CD4-positive, alpha-beta T cell treated with Interleukin-10 for 1 hour (primary cell): ENCODE measurements at regions not wholly inside any gene's neighbourhood (a gene's known extent, or its start where the extent isn't known, plus 50 kb on each side); places are given as distances from the start of the nearest gene placed in this dataset.

Source experiments
- DNase-seq: peaks from one replicate; pipeline ENCODE4 v3.0.0-alpha.2; 2020

DNA sequence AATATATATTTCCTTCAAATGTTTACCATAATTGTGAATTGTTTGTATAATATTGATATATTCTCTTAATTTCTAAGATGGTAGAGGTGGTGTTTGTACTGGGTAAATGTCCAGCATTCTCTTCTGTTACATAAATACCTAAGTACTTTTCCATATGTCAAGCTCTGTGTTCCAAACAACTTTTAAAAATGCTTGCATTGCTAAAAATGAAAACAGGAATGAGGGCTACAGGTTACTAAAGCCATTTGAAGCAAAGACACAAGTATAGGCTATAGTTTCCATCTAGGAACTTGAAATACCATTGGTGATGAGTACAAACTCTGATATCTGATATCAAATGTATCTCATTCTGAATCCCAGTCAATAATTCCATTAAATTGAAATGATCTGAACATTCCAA is 233.6 kb upstream of the SORCS1 start:
- no peak for DNase-seq

DNA sequence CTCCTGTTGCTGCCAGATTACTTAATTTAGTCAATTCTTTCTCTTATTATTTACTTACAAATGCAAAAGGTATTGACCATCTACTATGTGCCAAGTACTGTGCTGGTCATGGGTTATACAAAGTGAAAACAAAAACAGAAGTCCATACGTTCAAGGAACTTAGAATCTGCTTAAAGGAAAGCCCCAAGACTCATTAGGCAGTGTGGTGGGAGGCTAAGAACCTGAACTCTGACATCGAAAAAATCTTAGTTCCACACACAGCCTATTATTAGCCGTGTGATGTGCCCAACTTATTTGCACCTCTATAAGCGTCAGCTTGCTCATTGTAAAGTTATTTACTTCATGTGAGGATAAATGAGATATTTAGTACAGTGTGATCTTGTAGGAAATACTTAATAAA is 227.4 kb upstream of the SORCS1 start:
- no peak for DNase-seq

DNA sequence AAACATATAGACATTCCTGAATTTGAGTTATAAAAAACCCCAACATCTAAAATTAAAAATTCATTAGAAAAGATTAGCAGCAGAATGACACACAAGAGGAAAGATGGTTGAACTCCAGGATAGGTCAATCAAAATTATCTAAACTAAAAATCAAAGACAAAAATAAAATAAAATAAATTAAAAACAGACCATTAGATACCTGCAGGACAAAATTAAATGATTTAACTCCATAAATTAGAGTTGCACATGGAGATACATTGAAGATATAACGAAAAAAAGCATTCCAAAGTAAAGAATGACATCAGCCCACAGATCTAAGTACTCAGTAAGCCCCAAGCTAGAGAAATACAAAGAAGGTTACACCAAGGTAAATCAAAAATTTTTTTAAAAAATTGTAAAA is 226.1 kb upstream of the SORCS1 start:
- no peak for DNase-seq

DNA sequence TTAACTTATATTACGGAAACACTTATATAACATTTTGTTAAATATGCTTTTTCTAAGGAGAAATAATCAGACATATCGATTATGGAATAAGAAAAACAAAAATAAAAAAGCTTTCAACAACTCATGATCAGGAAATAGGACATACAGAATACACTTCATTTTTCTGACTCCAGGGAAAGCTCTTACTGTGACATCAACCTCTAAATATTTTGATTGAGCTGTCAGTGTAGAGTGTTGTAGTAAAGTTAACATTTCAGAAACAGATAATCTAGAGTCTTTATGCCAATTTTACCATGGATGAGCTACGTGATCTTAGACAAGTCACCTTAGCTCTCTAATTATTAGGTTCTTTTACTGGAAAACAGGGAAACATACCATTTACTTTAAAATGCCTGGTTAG is 218.9 kb upstream of the SORCS1 start:
- DNase-seq: no peak

DNA sequence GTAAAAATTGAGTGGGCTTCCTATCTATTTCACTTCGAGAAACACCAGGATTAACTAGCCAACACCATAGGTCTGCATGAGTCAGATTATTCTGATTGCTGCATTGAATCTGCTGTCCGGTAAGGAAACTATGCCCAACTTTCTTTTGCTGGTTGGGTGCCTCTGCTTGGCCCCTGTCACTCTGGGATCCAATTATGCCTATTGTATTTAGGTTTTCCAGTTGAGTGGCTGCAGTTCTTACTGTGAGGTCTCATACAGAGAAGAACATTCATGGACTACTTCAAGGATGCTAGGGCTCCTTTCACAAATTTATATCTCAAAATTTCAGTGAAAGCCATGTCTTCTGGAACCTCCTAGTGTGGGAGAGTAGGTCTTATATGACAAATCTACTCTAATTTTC is 215.1 kb upstream of the SORCS1 start:
- DNase-seq: no peak

DNA sequence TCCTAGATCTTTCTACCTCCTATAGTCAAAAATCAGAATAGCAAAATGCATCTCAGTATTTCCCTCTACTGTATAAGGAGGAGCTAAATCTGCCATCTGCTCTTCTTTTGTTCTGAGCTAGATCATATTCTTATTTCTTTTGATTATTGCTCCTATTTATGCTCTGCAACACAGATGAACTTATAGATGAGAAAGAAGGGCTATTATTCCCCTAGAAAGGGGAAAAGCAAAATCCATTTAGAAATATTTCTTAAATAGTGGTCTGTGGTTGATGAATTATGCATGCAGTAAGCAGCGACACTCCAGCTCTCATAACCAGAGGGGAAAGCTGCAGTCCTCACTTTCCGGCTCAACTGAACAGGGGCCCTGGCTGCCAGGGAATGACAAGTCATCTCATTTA is 207.3 kb upstream of the SORCS1 start:
- no peak for DNase-seq

DNA sequence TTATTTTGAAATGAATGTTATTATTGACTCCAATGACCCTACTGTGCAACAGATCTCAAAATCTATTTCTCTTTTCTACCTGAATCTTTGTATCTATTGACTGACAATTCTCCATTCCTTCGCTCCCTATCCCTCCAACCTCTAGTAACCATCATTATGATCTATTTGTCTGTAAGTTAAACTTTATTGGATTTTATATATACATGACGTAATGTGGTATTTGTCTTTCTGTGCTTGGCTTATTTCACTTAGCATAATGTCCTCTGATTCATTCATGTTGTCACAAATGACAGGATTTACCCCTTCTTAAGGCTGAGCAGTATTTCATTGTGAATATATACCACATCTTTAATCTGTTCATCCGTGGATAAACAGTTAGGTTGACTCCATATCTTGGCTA is 200.4 kb upstream of the SORCS1 start:
- DNase-seq: no peak

DNA sequence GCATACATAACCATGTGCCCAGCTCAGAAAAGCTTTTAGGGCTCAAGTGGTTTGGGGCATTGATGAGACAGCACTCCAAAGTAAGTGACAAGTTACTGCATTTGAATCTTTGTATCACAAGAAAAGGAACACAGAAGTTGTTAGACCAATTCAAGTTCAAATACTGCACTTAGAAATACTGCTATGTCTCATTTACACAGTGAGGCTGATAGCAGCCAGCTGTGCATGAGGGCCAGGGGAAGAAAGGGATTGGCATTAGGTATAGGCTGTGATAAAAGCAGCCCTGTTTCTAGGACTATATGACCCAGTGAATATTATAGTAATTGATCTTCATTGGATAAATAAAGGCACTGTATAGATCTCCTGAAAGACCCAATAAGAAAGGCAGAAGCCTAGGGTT is 197.8 kb upstream of the SORCS1 start:
- no peak for DNase-seq

DNA sequence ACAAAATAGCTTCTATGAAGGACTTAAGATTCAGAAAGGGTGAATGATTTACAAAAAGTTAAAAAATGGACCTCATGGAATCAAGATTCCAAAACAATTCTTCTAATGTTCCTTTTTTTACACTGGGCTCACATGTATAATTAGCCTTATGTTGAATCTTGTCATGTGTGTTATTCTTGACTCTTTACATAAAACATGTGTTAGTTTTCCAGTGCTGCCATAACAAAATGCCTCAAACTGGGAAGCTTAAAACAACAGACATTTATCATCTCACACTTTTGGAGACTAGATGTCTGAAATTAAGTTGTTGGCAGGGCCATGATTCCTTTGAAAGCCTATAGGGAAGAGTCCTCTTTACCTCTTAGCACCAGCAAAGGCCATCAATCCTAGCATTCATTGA is 192.5 kb upstream of the SORCS1 start:
- no peak for DNase-seq

DNA sequence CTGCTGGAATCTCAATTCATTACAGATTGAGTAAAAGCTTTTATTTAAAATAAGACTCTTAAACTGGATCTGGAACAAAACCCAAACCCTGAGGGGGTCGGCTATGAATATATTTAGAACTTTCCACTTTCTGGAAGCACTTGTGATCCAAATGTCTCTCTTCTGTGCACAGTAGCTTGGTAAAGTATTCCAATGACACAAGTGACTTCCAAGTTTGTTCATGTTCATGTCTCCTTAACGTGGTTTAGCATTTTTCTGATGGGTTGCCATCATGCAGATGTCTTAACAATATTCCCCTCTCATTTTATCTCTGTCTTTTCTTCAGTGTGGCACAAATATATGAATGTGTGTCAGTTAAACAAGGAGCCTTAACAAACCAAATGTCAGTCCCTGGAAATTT is 191.9 kb upstream of the SORCS1 start:
- DNase-seq: no peak

DNA sequence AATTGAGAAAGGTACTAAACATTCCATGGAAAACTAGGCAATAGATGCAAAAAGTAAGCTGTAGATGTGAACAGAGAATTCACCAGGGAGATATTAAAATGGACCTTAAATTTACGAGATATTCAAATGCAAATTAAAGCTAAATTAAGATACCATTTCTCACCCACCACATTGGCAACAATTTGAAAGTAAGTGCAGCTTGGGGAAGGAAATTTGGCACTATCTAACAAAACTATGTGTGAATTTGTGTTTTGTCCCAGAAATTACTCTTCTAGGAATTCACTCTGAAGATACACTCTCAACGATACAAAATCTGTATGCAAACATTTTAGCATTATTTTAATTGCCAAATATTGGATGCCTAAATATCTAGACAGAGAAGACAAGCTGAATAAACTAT is 178.2 kb upstream of the SORCS1 start:
- no peak for DNase-seq

DNA sequence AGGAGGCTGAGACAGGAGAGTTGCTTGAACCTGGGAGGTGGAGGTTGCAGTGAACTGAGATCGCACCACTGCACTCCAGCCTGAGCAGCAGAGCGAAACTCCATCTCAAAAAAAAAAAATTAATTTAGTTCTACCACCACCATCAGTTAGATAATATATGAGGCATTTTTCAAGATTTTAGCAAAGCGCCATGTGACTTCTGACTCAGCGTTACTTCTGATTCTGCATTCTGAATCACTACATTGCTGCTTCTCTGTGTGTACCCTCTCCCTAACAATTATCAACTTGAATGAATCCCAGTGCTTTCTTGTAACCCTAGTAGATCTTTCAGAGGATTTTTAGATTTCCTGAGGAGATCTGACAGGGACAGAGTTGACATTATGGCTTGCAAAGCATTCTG is 176.8 kb upstream of the SORCS1 start:
- no peak for DNase-seq

DNA sequence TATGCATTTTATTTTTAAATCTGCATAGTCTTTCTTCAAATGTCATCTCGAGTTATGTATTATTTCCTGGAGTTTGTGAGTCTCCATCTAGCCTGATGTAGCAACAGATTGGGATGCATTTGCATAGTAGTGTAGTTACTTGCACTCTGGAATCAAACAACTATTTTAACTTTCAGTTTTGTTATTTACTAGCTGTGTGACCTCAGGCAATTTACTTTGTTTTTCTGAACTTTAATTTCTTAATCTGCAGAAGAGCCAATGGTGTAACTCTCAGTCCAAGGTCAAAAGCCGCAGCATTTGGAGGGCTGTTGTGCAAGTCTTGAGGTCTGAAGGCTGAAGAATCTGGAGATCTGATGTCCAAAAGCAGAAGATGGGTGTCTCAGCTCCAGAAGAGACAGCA is 175.8 kb upstream of the SORCS1 start:
- no peak for DNase-seq

DNA sequence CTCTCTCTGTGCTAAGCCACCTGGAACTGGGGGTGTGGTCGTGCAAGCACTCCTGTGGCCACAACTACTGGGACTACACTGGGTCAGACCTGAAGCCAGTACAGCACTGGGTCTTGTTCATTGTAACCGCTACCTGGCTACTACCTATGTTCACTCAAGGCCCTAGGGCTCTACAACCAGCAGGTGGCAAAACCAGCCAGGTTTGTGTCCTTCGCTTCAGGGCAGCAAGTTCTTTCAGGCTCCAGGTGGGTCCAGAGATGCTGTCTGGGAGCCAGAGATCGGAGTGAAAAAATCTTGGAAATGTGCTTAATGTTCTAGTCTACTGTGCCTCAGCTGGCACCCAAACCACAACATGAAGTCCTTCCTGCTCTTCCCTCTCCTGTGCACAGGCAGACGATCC is 171.6 kb upstream of the SORCS1 start:
- no peak for DNase-seq

DNA sequence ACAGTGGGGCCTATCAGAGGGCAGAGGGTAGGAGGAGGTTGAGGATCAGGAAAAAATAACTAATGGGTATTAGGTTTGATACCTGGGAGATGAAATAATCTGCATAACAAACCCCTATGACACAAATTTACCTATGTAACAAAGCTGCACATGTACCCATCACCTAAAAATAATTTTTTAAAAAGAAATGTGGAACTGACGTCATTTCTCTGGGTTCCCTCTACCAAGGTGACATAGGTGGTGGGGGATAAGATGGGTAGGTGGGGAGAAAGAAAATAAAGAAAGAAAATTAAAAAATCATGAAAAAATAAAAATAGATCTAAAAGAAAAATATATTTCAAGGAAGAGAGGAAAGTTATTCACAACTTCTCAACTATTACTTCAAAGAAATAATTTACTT is 153.1 kb upstream of the SORCS1 start:
- no peak for DNase-seq

DNA sequence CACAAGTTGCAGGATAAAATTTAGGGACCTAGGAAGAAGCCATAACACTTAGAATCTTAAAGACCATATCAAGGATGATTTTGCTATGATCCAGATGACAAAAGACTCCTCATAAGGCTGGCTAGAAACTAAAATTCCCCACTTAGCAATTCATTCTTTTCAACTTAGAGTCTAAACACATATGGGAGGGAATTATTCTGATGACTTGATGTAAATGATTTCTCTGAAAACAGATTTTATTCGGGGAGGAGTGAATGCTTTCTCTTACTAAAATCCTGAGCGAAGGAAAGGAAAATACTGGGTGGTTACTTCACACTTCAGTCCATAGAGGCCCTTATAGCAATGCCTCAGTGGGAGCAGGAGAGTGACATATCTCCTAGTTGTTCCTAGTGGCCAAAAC is 138.7 kb upstream of the SORCS1 start:
- no peak for DNase-seq

DNA sequence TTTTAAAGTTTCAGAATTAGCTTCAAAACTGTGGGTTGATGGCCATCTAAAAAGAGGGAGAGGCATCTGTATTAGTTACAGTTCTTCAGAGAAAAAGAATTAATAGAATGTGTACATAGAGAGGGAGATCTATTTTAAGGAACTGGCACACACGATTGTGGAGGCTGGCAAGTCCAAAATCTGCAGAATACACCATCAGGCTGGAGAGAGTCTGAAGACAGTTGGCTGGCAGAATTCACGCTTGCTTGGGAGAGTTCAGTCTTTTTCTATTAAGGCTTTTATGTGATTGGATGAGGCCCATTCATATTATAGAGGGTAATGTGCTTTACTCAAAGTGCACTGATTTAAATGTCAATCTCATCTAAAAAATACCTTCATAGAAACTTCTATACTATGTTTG is 135.1 kb upstream of the SORCS1 start:
- DNase-seq: no peak

DNA sequence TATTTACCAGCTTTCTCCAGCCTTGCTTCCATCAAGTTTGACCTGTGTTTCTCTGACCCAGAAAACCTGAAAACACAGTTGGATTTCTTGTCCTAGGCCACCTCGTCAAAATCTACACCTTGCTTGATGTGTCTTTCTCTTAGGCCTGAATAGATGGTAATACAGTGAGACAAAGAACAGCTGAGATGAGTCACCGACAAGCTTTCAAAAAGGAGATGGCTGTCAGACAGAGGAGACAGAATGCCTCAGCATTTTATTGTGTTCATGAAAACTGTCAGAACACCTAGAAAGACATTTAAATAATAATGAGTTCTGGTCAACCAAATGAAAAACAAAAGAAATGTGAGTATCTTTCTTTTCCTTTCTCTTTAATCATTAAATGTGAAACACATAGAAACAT is 119.7 kb upstream of the SORCS1 start:
- DNase-seq: no peak

DNA sequence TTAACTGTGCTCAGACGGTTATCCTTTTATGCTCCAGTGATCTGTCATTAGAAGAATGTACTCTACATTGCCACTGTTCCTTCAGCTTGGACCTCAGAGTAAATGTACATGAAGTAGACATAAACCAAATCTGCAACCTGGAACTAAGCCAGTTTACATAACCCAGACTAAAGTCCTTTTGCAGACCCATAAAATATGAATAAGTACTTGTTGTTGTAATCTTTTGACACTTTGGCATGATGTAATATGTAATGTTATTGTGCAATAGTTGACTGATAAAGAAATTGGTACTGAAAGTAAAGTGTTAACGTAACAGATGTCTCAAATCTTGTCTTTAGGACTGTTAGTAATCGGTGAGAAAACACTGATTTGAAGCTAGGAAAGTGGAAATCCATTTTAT is 115.8 kb upstream of the SORCS1 start:
- no peak for DNase-seq

DNA sequence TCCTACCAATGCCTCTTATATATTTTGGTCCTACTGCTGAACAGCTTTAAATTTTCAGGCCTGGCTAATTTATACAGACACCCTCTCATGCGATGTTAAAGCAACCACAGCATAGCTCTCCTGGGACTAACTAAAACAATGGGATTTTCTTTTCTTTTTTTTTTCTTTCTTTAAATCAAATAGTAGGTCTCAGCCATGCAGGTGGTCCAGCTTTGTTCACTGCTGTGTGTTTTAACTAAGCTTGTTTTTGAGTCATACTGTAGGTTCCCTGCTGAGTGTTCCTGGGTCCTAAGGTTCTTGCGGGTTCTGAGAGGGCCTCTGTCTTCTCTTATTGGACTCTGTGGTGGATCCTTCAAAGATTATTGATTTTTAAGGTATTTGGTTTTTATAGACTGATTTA is 113.1 kb upstream of the SORCS1 start:
- no peak for DNase-seq

DNA sequence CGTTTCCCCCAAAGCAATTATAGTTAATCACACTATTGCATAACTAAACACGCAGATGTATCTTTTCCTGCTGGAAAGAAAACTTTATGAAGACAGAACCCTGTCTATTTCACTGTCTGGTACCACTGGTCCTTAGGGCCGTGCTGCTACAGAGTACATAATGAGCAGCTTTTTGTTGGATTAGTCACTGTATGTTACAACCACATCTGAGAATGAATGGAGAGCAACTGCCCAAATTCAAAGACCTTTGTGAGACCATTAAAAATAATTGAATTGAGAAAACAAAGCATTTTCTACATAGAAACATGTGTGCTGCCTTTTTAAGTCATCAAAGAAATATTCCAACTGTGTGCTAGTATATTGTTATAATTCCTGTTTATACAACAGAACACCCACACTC is 111.3 kb upstream of the SORCS1 start:
- no peak for DNase-seq

DNA sequence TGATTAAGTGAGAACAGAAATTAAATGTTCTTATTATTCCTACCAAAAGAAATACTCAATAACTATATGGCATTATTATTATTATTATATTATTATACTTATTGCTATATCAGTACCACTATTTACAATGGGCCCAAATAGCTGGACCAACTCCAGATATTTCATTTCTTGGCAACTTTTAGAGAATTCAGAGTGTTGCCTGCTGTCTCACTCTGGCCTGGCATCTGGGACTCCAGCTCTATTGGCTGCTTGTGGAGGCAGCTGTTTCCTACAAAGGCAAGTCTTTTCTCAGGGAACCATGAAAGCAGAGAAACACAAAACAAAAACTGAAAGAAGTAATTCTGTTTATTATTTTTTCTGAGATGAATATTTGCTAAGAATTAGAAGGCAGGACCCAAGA is 105.1 kb upstream of the SORCS1 start:
- DNase-seq: no peak

DNA sequence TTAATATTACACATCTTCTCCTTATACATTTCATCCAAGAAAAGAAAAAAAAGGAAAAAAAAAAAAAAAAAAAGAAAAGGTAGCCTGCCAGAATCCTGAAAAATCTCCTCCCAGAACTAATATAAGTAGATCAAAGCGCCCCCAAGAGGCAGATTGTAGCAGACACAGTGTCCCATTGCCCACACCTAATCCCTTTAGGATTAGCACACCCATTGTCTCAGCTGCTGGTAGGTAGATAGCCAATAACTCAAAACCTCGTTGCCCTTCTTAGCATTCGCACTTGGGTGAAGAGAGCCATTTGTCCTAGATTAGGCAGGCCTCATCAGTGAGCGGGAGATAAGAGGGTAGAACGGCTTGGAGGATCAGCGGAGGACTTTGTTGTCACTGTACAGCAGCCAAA is 100.2 kb upstream of the SORCS1 start:
- no peak for DNase-seq

DNA sequence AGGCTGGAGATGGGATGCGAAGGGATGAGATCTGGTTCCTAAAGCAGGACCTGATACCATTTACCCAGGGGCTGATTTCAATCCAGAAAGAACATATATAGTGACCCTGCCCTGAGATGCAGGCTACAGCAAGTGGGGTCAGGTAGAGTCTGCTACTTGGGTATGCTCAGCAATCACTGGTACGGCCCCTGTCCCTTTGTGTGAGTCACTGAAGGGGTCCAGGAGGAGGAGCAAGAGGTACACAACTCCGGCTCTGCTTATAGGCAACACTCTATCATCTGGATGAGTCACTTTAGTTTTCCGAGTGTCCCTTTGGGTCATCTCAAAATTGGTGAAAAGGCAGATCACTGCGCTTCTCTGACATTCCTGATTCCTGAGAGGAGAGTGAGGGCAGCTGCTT is 79.6 kb upstream of the SORCS1 start:
- DNase-seq: no peak

DNA sequence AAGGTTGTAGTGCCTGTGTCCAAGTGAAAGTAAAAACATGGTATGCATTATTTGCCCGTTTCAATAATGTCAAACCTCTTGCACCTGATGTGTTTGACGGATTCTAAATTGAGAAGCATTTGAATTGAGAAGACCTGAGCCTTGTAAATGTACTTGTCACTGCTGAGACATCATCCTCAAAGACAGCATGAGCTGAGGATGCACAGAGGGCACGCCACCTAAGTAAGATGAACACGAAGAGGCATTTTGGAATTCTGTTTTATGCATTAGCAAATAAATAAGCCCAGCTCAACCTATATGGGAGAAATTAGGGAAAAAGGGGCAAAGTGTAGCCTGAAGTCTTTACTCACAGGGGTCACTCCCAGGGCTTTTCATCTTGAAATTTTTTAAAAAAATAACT is 73.8 kb upstream of the SORCS1 start:
- no peak for DNase-seq

DNA sequence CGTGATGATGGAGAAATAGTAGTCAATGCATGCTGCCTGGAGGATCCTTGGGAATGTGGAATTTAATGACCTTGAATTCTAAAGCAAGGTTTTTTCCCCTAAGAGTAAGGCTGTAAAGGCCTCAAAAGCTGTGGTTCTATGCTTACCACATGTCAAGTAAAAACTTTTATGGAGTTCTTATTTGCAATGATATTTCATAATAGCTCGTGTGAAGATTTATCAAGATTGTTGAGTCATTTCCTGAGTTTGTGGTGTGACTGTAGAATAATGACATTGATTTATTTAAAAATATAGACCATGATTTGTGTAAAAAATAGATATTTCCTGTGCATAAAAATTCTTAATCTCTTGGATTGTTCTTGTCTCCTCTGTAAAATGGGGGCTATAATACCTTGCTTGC is 67.5 kb upstream of the SORCS1 start:
- no peak for DNase-seq

DNA sequence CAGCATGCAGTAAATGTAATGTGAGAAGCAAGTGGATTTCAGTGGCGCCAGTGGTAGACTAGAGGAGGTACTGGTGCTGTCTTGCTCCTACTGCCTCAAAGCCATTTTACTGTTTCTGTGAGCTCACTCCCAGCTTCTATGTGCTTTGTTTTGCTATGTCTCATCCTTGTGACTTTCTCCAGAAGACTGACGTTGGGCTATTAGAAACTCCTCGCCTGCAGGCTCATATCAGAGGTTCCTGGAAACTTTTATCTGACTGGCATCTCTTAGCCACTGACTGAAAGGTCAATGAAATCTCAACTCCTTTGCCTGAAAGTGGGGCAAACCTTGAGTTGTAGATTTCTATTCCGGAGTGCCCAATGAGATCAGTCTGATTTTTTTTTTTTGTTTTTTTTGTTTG is 66.4 kb upstream of the SORCS1 start:
- no peak for DNase-seq
